HG02970 (cell line): ENCODE measurements at regions not wholly inside any gene's neighbourhood (a gene's known extent, or its start where the extent isn't known, plus 50 kb on each side); places are given as distances from the start of the nearest gene placed in this dataset.

Experiments
- ATAC-seq: cut with Tn5 transposase; IDR thresholded peaks from one replicate; pipeline ENCODE4 v1.9.1; 2021; ENCODE audit warnings: mild to moderate bottlenecking, moderate library complexity, moderate number of reproducible peaks; ENCODE audit not compliant: unreplicated experiment, low FRiP score

- ATAC-seq, result no peak
Measured at GRCh38 chr10:77711683-77712049, 74.1 kb upstream of the KCNMA1 start.

GRCh38 chr10:77710759-77711682 lies 73.4 kb upstream of the KCNMA1 start:
- peak; percentile 95 for ATAC-seq

- no peak for ATAC-seq
Measured at GRCh38 chr10:77710081-77710551, 72.5 kb upstream of the KCNMA1 start.

DNA sequence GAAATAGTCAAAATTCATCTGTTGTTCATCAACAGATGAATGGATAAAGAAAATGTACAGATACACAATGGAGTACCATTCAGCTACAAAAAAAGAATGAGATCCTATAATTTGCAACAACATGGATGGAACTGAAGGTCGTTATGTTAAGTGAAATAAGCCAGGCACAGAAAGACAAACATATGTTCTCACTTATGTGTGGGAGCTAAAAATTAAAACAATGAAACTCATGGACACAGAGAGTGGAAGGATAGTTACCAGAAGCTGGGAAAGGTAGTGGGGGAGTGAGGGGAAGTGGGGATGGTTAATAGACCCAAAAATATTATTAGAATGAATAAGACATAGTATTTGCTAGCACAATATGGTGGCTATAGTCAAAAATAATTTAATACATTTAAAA lies 70.0 kb upstream of the KCNMA1 start:
- ATAC-seq, result no peak

DNA sequence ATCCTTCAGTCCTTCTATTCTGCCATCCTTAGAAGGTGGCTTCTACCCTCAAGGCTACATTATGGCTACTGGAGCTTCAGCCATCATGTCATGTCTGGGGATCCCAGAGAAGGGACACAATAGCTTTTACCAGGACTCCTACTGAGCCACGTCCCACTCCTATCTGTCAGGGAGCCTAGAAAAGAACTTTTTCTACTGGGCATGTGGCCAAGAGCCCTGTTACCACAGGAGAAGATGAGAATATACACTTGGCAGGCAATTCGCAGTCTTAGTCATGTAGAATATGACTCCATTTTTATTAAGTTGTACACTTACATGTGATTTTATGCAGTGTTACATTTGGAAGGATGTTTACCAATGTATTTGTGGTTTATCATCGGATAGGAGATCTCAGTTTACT lies 64.6 kb upstream of the KCNMA1 start:
- no peak for ATAC-seq

DNA sequence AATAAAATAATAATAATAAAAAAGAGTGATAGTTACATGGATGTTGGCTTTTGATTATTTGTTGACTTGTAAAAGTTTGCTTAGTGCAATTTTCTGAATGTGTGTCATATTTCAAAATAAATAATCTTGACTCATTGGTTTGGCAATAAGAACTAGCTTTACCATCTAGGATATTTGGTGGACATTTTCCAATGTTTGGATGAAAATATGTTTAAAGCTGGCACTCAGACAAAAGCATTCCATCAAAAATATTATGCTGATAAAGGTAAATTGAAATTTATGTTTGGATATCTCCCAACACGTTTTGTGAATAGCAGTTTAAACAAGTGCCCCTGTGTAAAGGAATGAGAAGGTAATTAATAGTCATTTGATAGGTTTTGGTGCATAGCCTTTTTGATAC lies 62.5 kb upstream of the KCNMA1 start:
- ATAC-seq, result no peak

DNA sequence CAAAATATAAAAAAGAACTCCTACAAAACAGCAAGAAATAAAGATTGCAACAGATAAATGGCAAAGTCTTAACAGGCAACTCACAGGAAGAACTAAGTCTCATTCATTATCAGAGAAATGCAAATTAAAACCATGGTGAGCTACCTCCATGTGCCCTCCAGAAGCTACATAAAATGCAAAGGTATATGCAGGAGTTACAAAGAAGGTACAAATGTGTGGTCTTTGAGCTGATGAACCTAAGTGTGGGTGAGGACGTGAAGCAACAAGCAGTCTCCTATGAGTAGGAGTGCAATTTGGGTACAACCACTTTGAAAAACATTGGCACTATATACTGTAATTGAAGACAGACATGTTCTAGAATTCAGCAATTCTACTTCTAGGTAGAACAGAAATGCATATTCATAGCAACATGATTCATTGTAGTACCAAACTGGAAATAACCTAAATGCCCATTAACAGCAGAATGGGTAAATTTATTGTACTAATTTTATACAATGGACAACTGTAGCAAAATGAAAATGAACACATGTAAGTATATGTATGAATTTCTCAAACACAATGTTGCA lies 61.6 kb upstream of the KCNMA1 start:
- ATAC-seq, result no peak

- no peak for ATAC-seq
Measured at GRCh38 chr10:77698267-77698931, 60.8 kb upstream of the KCNMA1 start.

DNA sequence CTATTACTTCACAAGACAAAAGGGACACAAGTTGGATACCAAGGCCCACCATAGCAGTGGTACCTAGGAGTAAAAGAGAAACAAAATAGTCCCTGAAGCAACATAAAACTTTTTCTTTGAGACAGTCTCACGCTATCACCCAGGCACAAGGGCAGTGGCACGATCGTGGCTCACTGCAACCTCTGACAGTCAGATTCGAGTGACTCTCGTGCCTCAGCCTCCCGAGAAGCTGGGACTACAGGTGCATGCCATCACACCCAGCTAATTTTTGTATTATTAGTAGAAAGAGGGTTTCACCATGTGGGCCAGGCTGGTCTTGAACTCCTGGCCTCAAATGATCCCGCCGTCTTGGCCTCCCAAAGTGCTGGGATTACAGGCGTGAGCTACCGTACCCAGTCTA lies 59.0 kb upstream of the KCNMA1 start:
- ATAC-seq, result no peak

DNA sequence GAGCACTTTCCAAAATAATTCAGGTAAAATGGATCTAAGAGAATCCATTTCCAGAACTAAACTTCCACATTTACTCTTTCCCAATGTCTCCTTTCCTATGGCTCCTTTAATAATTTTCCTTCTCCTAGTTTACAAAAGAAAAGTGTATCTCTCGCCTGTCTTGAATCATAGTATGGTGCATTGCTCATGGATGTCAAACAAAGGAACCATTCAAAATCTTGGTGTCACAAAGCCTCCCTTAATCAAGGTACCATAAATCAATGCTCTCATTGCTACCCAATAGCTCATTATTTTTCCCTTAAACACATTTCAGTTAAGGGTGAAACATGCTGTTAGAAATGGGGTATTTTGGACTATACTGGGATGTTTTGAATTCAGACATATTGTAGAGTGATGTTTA lies 57.6 kb upstream of the KCNMA1 start:
- no peak for ATAC-seq

DNA sequence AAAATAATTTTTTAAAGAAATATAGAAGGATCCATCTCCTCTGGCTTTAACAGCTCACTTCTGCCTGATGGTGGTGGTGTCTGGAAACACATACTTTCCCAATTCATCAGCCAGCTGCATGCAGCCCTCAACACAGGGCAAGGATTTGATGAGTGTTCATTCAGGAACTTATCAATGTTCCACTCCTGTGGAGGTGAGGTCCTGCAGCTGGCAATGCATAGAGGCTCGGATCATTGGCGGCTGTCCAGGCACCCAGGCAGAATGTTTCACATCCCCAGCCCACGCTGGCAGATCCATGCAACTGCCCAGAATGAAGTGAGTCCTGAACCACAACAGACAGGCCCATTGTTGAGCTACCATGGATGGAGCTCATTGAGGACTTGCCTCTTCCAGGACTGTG lies 55.2 kb upstream of the KCNMA1 start:
- ATAC-seq, result no peak

DNA sequence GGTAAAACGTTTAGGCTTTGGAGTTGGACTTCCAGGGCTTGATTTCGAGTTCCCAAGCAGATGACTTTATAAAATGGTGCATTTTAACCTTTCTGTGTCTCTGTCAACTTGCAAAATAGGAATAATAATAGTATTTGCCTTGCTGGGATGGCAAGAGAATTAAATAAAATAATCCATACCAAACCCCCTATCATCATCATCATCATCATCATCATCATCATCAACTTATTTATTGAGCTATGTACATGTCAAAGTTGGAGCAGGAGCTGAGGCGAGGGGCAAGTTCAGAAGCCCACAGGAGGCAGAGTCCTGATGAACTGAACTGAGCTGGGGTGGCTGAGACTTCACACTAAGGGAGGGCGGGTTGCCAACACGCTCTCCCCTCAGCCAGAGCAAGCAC lies 51.7 kb upstream of the KCNMA1 start:
- ATAC-seq, result no peak

- ATAC-seq, result no peak
Measured at GRCh38 chr10:77687621-77688020, 50.0 kb upstream of the KCNMA1 start.
